HepG2 (cell line): ENCODE measurements at regions not wholly inside any gene's neighbourhood (a gene's known extent, or its start where the extent isn't known, plus 50 kb on each side); places are given as distances from the start of the nearest gene placed in this dataset.

Experiments used
- ATM ChIP-seq: fragments of 450-650 bp; IDR thresholded peaks from 2 replicates; pipeline ENCODE4 v1.7.1; 2017; ENCODE audit warnings: mild to moderate bottlenecking, borderline replicate concordance
- BCL6 ChIP-seq: IDR thresholded peaks from 2 replicates; pipeline ENCODE4 v1.6.1; 2016; ENCODE audit warnings: missing genetic modification reagents, missing compliant biosample characterization
- CBX2 ChIP-seq, 2 experiments: fragments of 200-600 bp in 1 of 2; sonication (generic); formaldehyde crosslinking in 1 of 2; IDR thresholded peaks; 2 replicates each; pipeline versions ENCODE4 v1.7.0 to v1.8.1; 2018 to 2022; ENCODE audit warnings: low read depth in 2 of 2, low read length in 1 of 2, mild to moderate bottlenecking in 1 of 2, missing genetic modification reagents in 1 of 2
- FOXK2 ChIP-seq: fragments of 450-650 bp; IDR thresholded peaks from 2 replicates; pipeline ENCODE4 v1.6.1; 2016
- FOXP1 ChIP-seq, 2 experiments: fragments of 450-650 bp in 1 of 2; IDR thresholded peaks; 2 replicates each; pipeline ENCODE4 v1.6.1; 2017 to 2018; ENCODE audit warnings: antibody characterized with exemption in 1 of 2
- MED1 ChIP-seq: sonication (generic); formaldehyde crosslinking; IDR thresholded peaks from 2 replicates; pipeline ENCODE4 v1.4.0; 2020; ENCODE audit warnings: missing genetic modification reagents
- NFE2L1 ChIP-seq: sonication (generic); formaldehyde crosslinking; IDR thresholded peaks from 2 replicates; pipeline ENCODE4 v1.4.0; 2020; ENCODE audit warnings: missing genetic modification reagents, mild to moderate bottlenecking, borderline replicate concordance
- POLR2AphosphoS5 ChIP-seq: IDR thresholded peaks from 2 replicates; pipeline ENCODE4 v1.6.1; 2012; ENCODE audit warnings: low read depth, low read length
- RBAK ChIP-seq: sonication (generic); formaldehyde crosslinking; IDR thresholded peaks from 2 replicates; pipeline ENCODE4 v1.5.1; 2020; ENCODE audit warnings: mild to moderate bottlenecking, missing genetic modification reagents
- SMAD9 ChIP-seq: sonication (generic); formaldehyde crosslinking; IDR thresholded peaks from 2 replicates; pipeline ENCODE4 v1.5.1; 2020; ENCODE audit warnings: mild to moderate bottlenecking, missing genetic modification reagents
- TCF7 ChIP-seq: sonication (generic); IDR thresholded peaks from 2 replicates; pipeline ENCODE4 v1.6.1; 2016; ENCODE audit warnings: antibody characterized with exemption, low read depth
- ZBTB2 ChIP-seq: sonication (generic); formaldehyde crosslinking; IDR thresholded peaks from 2 replicates; pipeline ENCODE4 v1.8.0; 2022; ENCODE audit warnings: low read depth, missing genetic modification reagents
- ZNF10 ChIP-seq: sonication (generic); formaldehyde crosslinking; IDR thresholded peaks from 2 replicates; pipeline ENCODE4 v1.4.0; 2020; ENCODE audit warnings: mild to moderate bottlenecking, low read depth, missing genetic modification reagents, borderline replicate concordance
- ZNF335 ChIP-seq: sonication (generic); formaldehyde crosslinking; IDR thresholded peaks from 2 replicates; pipeline ENCODE4 v1.4.0; 2020; ENCODE audit warnings: missing genetic modification reagents
- ZNF44 ChIP-seq: sonication (generic); formaldehyde crosslinking; IDR thresholded peaks from 2 replicates; pipeline ENCODE4 v1.5.1; 2020; ENCODE audit warnings: mild to moderate bottlenecking, missing genetic modification reagents
- ZNF619 ChIP-seq: sonication (generic); formaldehyde crosslinking; IDR thresholded peaks from 2 replicates; pipeline ENCODE4 v1.4.0; 2020; ENCODE audit warnings: mild to moderate bottlenecking, missing genetic modification reagents
- ZNF839 ChIP-seq: sonication (generic); formaldehyde crosslinking; IDR thresholded peaks from 2 replicates; pipeline ENCODE4 v1.4.0; 2020; ENCODE audit warnings: missing genetic modification reagents, mild to moderate bottlenecking, borderline replicate concordance
- ZUFSP ChIP-seq: sonication (generic); formaldehyde crosslinking; IDR thresholded peaks from 2 replicates; pipeline ENCODE4 v1.9.0; 2021; ENCODE audit warnings: missing genetic modification reagents, mild to moderate bottlenecking, borderline replicate concordance
- TF ChIP-seq, protein P1 (sequence below): sonication (generic); formaldehyde crosslinking; IDR thresholded peaks from 2 replicates; pipeline ENCODE4 v1.5.0; 2020; ENCODE audit warnings: missing genetic modification reagents
- TF ChIP-seq, protein P2 (sequence below): IDR thresholded peaks from 2 replicates; pipeline ENCODE4 v1.6.1; 2012; ENCODE audit warnings: low read depth, low read length, improper control_type of control experiment
- TF ChIP-seq, protein P3 (sequence below): sonication (generic); formaldehyde crosslinking; IDR thresholded peaks from 2 replicates; pipeline ENCODE4 v1.5.0; 2020; ENCODE audit warnings: mild to moderate bottlenecking, missing genetic modification reagents, borderline replicate concordance

- TF ChIP-seq FOXK2 (no peak), NFE2L1 (no peak), ATM (no peak), ZNF839 (CRISPR knock-in tag) (no peak), ZNF335 (CRISPR knock-in tag) (no peak), ZNF10 (CRISPR knock-in tag) (no peak), FOXP1 (IDR thresholded peaks at IDR 0.05) (no peak), FOXP1 (CRISPR knock-in tag; IDR thresholded peaks at IDR 0.05) (peak; percentile 68; the same call in 1 of the 2 replicates), ZBTB2 (CRISPR knock-in tag) (no peak), MED1 (CRISPR knock-in tag) (no peak), SMAD9 (CRISPR knock-in tag) (no peak), CBX2 (IDR thresholded peaks at IDR 0.05; ENCODE audit: low read depth, low read length) (no peak), CBX2 (CRISPR knock-in tag; IDR thresholded peaks at IDR 0.05; ENCODE audit: low read depth) (no peak), BCL6 (CRISPR knock-in tag) (no peak), ZUFSP (CRISPR knock-in tag) (no peak), ZNF619 (CRISPR knock-in tag) (no peak), POLR2AphosphoS5 (no peak), RBAK (CRISPR knock-in tag) (no peak), ZNF44 (CRISPR knock-in tag) (no peak), TCF7 (no peak)
- TF ChIP-seq, protein P1, sequence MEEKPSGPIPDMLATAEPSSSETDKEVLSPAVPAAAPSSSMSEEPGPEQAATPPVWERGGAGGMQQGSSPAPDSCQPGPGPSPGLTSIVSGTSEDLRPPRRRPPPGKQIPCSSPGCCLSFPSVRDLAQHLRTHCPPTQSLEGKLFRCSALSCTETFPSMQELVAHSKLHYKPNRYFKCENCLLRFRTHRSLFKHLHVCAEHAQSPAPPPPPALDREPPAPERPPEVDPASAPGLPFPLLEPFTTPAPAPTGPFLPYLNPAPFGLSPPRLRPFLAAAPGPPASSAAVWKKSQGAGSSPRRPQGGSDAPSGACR: no peak
- TF ChIP-seq, protein P2, sequence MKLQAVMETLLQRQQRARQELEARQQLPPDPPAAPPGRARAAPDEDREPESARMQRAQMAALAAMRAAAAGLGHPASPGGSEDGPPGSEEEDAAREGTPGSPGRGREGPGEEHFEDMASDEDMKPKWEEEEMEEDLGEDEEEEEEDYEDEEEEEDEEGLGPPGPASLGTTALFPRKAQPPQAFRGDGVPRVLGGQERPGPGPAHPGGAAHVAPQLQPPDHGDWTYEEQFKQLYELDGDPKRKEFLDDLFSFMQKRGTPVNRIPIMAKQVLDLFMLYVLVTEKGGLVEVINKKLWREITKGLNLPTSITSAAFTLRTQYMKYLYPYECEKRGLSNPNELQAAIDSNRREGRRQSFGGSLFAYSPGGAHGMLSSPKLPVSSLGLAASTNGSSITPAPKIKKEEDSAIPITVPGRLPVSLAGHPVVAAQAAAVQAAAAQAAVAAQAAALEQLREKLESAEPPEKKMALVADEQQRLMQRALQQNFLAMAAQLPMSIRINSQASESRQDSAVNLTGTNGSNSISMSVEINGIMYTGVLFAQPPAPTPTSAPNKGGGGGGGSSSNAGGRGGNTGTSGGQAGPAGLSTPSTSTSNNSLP: peak; percentile 20; the same call in 1 of the 2 replicates
- TF ChIP-seq, protein P3, sequence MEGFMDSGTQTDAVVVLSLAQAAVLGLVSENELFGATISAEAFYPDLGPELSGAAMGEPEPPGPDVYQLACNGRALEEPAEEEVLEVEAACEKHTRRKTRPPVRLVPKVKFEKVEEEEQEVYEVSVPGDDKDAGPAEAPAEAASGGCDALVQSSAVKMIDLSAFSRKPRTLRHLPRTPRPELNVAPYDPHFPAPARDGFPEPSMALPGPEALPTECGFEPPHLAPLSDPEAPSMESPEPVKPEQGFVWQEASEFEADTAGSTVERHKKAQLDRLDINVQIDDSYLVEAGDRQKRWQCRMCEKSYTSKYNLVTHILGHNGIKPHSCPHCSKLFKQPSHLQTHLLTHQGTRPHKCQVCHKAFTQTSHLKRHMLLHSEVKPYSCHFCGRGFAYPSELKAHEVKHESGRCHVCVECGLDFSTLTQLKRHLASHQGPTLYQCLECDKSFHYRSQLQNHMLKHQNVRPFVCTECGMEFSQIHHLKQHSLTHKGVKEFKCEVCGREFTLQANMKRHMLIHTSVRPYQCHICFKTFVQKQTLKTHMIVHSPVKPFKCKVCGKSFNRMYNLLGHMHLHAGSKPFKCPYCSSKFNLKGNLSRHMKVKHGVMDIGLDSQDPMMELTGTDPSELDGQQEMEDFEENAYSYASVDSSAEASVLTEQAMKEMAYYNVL: 0 out of 2 replicates have a peak, but pooled peaks have one; percentile 15
These were observed 103.5 kb downstream of the SPRY4 start (continued) for GRCh38 chr5:142221091-142221860.
